Fibroblast of skin of abdomen (primary cell): ENCODE measurements at regions not wholly inside any gene's neighbourhood (a gene's known extent, or its start where the extent isn't known, plus 50 kb on each side); places are given as distances from the start of the nearest gene placed in this dataset.
A peak's percentile ranks its signal among the peaks of the same experiment; 100 is the strongest.

ENCODE experiments used
- DNase-seq: peaks from one replicate; pipeline ENCODE4 v3.0.0-alpha.2; 2013

- DNase-seq = no peak
Measured at GRCh38 chr2:80894486-80894885, 589.9 kb upstream of the LRRTM1 start.

GRCh38 chr2:80893711-80894110 lies 589.2 kb upstream of the LRRTM1 start:
- DNase-seq = no peak

DNA sequence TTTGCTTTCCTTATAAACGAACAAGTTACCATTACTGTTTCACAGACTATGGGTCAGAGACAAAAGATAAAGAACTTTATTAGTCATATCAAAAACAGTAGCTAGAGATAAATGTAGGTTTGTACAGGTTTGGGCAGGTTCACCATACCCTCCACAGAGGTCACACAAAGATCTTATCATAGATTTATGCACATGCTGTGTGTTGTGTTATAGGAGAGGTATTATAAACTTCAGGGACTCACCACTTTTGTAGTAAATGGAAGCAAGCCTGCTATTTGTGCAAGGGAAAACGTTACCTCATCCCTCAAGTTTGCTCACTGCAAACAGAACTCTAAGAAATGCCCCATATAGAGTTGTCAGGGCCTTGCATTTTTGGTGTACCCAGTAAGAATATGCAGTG lies 584.5 kb upstream of the LRRTM1 start:
- DNase-seq = no peak

DNA sequence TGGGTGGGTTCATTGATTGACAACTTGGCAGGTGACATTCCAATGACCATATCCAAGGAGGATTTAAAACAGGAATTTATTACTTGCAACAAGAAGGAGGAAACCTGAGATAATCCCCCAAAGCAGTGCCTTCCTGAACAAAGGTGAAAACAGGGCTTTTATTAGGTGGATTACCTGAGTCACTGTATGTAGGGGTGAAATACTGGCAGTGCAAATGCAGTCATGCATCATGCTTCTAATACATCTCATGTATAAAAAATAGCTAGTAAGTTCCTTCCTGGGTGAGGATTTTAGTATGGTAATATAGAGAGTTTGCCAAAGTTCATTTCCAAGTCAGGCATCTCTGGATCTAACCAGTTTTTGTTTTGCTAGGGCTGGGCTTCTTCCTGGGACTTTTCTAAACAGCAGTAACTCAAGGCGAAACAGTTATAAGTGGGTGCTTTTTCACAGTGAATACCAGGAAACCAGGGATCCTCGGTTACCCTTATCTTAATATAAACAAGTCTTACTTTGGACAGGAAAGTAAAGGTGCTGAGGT lies 583.4 kb upstream of the LRRTM1 start:
- no peak for DNase-seq

- no peak for DNase-seq
Measured at GRCh38 chr2:80874374-80874773, 569.8 kb upstream of the LRRTM1 start.

GRCh38 chr2:80869858-80870438 lies 565.4 kb upstream of the LRRTM1 start:
- no peak for DNase-seq

- DNase-seq = no peak
Measured at GRCh38 chr2:80863147-80863714, 558.7 kb upstream of the LRRTM1 start.

- peak; percentile 6 for DNase-seq
Measured at GRCh38 chr2:80858965-80859364, 554.4 kb upstream of the LRRTM1 start.

GRCh38 chr2:80856227-80856626 lies 551.7 kb upstream of the LRRTM1 start:
- no peak for DNase-seq

- no peak for DNase-seq
Measured at GRCh38 chr2:80854831-80855230, 550.3 kb upstream of the LRRTM1 start.

- DNase-seq = no peak
Measured at GRCh38 chr2:80852808-80853139, 548.2 kb upstream of the LRRTM1 start.

DNA sequence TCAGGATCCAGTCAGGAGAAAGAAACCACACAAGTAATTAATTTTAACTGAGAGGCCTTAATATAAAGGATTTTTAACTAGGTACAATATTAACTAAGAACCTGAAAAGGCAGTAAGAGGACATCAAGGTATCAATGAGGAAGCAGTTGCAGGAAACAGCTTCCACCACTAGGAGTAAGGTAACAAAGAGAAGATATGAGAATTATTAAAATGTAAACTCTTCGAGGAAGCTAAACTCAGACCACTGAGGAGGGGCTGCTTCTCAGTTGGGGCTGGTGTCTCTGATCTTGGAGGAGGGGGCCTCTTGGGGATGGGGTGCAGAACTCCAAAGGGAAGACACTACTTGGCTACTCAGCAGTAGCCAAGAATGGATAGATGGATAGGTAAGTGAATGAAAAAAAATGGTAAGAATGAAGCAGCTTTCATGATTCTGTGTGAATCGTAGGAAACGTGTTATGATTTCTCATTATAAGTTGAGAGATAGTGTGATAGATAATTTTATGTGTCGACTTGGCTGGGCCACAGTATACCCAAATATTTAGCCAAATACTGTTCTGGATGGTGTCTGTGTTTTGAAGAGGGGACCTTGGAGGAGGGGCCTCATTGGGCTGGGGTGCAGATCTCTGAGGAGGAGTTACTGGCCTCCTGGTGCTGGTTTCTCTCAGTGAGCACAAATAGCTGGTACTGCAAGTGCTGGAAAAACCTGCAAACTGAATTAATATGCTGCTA lies 547.7 kb upstream of the LRRTM1 start:
- no peak for DNase-seq

DNA sequence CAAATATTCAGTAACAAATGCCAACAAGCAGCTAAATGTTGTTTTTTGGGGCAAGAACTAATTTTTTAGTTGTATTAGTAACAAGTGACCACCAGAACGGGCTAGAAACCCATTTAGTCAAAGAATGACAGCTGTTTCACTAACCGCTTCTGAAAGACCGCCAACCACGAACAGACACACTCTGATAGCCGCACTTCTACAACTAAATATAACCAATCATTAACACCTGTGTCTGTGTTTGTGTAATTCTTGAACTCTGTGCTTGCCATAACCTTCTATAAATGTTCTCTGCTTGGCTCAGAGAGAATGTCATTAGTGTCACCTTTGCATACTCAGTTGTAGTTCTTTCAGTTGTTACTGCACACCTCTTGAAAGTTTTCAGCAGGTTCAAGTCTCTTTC lies 526.3 kb upstream of the LRRTM1 start:
- DNase-seq = no peak

DNA sequence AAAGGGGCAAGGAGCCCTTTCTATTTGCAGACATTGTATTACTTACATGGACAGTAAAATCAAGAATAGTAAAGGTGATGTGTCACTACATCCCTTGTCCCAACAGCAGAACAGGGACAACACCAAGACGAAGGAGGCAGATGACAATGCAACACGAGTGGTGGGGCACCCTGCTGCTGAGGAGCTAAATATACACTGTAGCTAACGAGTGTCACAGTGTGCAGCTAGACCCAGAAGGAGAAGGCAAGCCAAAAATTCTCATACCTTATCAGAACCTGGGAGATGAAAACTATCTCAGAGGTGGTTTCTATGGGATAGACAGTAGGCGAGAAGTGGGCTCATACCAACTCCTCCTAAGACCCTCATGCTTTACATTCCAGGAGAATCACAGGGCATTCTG lies 518.4 kb upstream of the LRRTM1 start:
- no peak for DNase-seq

DNA sequence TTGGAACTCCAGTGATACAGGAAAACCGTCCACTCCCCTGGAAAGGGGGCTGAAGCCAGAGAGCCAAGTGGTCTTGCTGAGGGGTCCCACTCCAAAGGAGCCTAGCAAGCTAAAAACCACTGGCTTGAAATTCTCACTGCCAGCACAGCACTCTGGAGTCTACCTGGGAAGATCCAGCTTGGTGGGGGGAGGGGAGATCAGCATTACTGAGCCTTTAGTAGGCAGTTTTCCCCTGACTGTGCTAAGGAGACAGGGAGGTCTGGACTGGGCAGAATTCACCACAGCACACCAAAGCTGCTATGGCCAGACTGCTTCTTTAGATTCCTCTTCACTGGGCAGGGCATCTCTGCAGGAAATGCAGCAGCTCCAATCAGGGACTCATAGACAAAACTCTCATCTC lies 510.7 kb upstream of the LRRTM1 start:
- DNase-seq = no peak

GRCh38 chr2:80786584-80786983 lies 482.0 kb upstream of the LRRTM1 start:
- no peak for DNase-seq

DNA sequence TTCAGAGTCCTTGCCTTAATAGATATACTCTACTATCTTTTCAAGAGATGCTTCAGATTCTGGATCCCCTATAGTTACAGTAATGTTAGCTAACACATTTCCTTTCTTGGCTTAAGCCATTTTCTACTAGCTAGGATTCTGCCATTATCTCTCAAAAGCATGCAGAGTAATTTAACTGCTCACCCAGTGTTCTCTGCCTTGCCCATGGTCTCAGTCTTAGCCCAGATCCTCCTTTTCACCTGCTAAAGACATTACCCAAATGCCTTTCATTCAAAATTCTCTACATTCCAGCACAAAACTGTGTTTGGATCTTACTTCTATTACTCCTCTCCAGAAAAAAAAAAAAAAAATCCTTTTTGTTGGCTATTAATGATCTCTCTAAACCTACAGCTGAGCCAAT lies 474.2 kb upstream of the LRRTM1 start:
- DNase-seq = no peak

DNA sequence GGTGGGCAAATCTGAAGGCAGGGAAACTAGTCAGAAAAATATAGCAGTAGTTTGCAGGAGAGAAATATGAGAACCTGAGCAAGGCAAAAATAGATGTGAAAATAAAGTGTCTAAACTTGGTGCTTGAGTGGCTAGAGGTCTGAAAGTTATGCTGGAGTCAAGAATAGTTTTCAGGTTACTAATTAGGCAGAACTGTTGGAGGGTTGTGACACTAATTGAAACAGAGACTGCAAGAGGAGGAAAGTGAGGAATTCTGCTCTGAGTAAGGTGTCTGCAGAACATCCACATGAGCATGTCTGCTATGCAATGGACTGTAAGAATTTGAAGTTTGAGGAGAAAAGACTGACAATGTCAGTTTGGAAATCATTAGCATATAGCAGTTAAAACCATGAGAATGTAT lies 444.0 kb upstream of the LRRTM1 start:
- DNase-seq = no peak

DNA sequence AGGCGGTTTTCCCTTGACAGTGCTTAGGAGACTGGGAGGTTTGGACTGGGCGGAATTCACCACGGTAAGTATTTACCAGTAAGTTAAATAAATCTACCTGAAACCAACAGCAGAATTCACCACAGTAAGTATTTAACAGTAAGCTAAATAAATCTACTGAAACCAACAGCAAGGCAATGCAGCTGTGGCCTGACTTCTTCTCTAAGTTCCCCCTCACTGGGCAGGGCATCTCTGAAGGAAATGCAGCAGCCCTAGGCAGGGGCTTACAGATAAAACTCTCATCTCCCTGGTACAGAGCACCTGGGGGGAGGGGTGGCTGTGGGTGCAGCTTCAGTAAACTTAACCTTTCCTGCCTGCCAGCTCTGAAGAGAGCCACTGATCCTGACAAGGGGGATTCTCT lies 432.5 kb upstream of the LRRTM1 start:
- no peak for DNase-seq

- no peak for DNase-seq
Measured at GRCh38 chr2:80725001-80725400, 420.4 kb upstream of the LRRTM1 start.

- no peak for DNase-seq
Measured at GRCh38 chr2:80722803-80723202, 418.3 kb upstream of the LRRTM1 start.

- no peak for DNase-seq
Measured at GRCh38 chr2:80719607-80720006, 415.1 kb upstream of the LRRTM1 start.

DNA sequence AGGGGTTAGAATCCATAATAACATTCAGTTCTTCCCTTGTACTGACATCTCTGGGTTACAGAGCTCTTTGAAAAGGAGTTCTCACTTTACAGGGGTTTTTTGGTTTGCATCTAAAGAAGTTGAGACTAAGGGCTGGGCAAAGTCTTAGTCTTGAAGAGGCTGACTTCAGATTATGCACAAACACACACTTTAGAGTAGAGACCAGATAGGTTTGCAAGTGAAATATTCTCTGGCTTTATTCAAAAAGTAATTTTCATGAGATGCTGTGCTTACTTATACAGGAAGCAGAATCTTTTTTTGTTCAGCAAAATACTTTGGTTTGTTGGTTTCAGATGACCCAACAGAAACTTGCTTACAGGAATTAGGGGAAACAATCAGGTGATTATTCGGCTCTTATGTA lies 410.9 kb upstream of the LRRTM1 start:
- DNase-seq = no peak

- no peak for DNase-seq
Measured at GRCh38 chr2:80711915-80712314, 407.4 kb upstream of the LRRTM1 start.
